H9 (cell line): ENCODE measurements at regions not wholly inside any gene's neighbourhood (a gene's known extent, or its start where the extent isn't known, plus 50 kb on each side); places are given as distances from the start of the nearest gene placed in this dataset.
"Not testable (repeated sequence)": the region's sequence is repeated elsewhere in the genome, so short reads cannot be mapped to it uniquely, and the experiment has no call there.

Experiments used
- DNase-seq: peaks from one replicate; pipeline ENCODE4 v3.0.0-alpha.2; 2017
- H2AFZ ChIP-seq: one replicate; pipeline ENCODE4 v1.6.1; 2013; ENCODE audit warnings: mild to moderate bottlenecking, low read length, control low read depth, moderate library complexity
- H2AK5ac ChIP-seq: 2 replicates; pipeline ENCODE4 v1.6.1; 2013; ENCODE audit warnings: low read length, control low read depth, mixed read lengths; ENCODE audit not compliant: insufficient read length
- H2BK120ac ChIP-seq: one replicate; pipeline ENCODE4 v1.6.1; 2013; ENCODE audit warnings: low read depth, mild to moderate bottlenecking, low read length, control low read depth, inconsistent platforms; ENCODE audit not compliant: poor library complexity, severe bottlenecking
- H2BK12ac ChIP-seq: 2 replicates; pipeline ENCODE4 v1.6.1; 2013; ENCODE audit warnings: low read length, control low read depth, mixed read lengths, low read depth; ENCODE audit not compliant: insufficient read length
- H2BK15ac ChIP-seq: 2 replicates; pipeline ENCODE4 v1.6.1; 2013; ENCODE audit warnings: low read depth, low read length, control low read depth
- H2BK20ac ChIP-seq: one replicate; pipeline ENCODE4 v1.6.1; 2013; ENCODE audit warnings: low read depth, mild to moderate bottlenecking, low read length, control low read depth, inconsistent platforms; ENCODE audit not compliant: poor library complexity, severe bottlenecking
- H2BK5ac ChIP-seq: 2 replicates; pipeline ENCODE4 v1.6.1; 2013; ENCODE audit warnings: low read length, control low read depth, mixed read lengths; ENCODE audit not compliant: insufficient read length
- H3K14ac ChIP-seq: 2 replicates; pipeline ENCODE4 v1.6.1; 2013; ENCODE audit warnings: low read length, control low read depth; ENCODE audit not compliant: insufficient read depth
- H3K18ac ChIP-seq: 2 replicates; pipeline ENCODE4 v1.6.1; 2013; ENCODE audit warnings: low read depth, mild to moderate bottlenecking, mixed read lengths, low read length, control low read depth; ENCODE audit not compliant: insufficient read length
- H3K23ac ChIP-seq: 2 replicates; pipeline ENCODE4 v1.6.1; 2013; ENCODE audit warnings: low read length, control low read depth, mixed read lengths, low read depth; ENCODE audit not compliant: insufficient read length
- H3K23me2 ChIP-seq: 2 replicates; pipeline ENCODE4 v1.6.1; 2013; ENCODE audit warnings: low read depth, mild to moderate bottlenecking, mixed read lengths, low read length, control low read depth; ENCODE audit not compliant: insufficient read length, poor library complexity, severe bottlenecking
- H3K27ac ChIP-seq: 2 replicates; pipeline ENCODE4 v1.5.1; 2013; ENCODE audit warnings: low read length, control low read depth, mixed read lengths, low read depth; ENCODE audit not compliant: insufficient read length
- H3K27me3 ChIP-seq: 2 replicates; pipeline ENCODE4 v1.6.1; 2013; ENCODE audit warnings: low read length, control low read depth, inconsistent platforms; ENCODE audit not compliant: insufficient read depth
- H3K4ac ChIP-seq: 2 replicates; pipeline ENCODE4 v1.6.1; 2013; ENCODE audit warnings: low read depth, mild to moderate bottlenecking, control low read depth, inconsistent platforms, low read length, moderate library complexity
- H3K4me1 ChIP-seq: 2 replicates; pipeline ENCODE4 v1.6.1; 2013; ENCODE audit warnings: low read length, control low read depth, inconsistent platforms; ENCODE audit not compliant: insufficient read depth
- H3K4me2 ChIP-seq: 2 replicates; pipeline ENCODE4 v1.6.1; 2013; ENCODE audit warnings: low read length, control low read depth, mixed read lengths; ENCODE audit not compliant: insufficient read length, insufficient read depth
- H3K56ac ChIP-seq: 2 replicates; pipeline ENCODE4 v1.6.1; 2013; ENCODE audit warnings: low read depth, mild to moderate bottlenecking, mixed read lengths, low read length, control low read depth; ENCODE audit not compliant: insufficient read length
- H3K79me1 ChIP-seq: 2 replicates; pipeline ENCODE4 v1.6.1; 2013; ENCODE audit warnings: low read depth, mild to moderate bottlenecking, moderate library complexity, low read length, control low read depth, inconsistent platforms; ENCODE audit not compliant: insufficient read depth, poor library complexity, severe bottlenecking
- H3K79me2 ChIP-seq: 2 replicates; pipeline ENCODE4 v1.6.1; 2013; ENCODE audit warnings: low read length, control low read depth, inconsistent platforms; ENCODE audit not compliant: insufficient read depth
- H3K9ac ChIP-seq: 2 replicates; pipeline ENCODE4 v1.6.1; 2013; ENCODE audit warnings: low read length, control low read depth, mixed read lengths; ENCODE audit not compliant: insufficient read length; ENCODE audit errors: extremely low read depth
- H3K9me3 ChIP-seq: one replicate; pipeline ENCODE4 v1.6.1; 2013; ENCODE audit warnings: low read depth, low read length, inconsistent platforms; ENCODE audit not compliant: control insufficient read depth
- H3T11ph ChIP-seq: one replicate; pipeline ENCODE4 v1.6.1; 2013; ENCODE audit warnings: mild to moderate bottlenecking, low read length, control low read depth, inconsistent platforms
- H4K20me1 ChIP-seq: one replicate; pipeline ENCODE4 v1.6.1; 2013; ENCODE audit not compliant: control insufficient read depth, insufficient read length, insufficient read depth
- H4K5ac ChIP-seq: 2 replicates; pipeline ENCODE4 v1.6.1; 2013; ENCODE audit warnings: low read depth, mild to moderate bottlenecking, mixed read lengths, low read length, control low read depth; ENCODE audit not compliant: insufficient read length
- H4K8ac ChIP-seq: replicated peaks from 2 replicates; pipeline ENCODE4 v1.6.1; 2013; ENCODE audit warnings: low read length, control low read depth, mixed read lengths, low read depth; ENCODE audit not compliant: insufficient read length
- H4K91ac ChIP-seq: 2 replicates; pipeline ENCODE4 v1.6.1; 2013; ENCODE audit warnings: low read depth, mild to moderate bottlenecking, moderate library complexity, mixed read lengths, low read length, control low read depth; ENCODE audit not compliant: insufficient read length
- H3K27ac Mint-ChIP-seq, 3 experiments: 2 replicates in 2 of 3; 3 replicates in 1 of 3; pipeline ENCODE4 v1.8.0; 2020 to 2021; ENCODE audit warnings: mixed read lengths in 3 of 3, mild to moderate bottlenecking in 1 of 3, moderate library complexity in 1 of 3
- H3K27me3 Mint-ChIP-seq: 2 replicates; pipeline ENCODE4 v1.8.0; 2021; ENCODE audit warnings: low read depth, mild to moderate bottlenecking, moderate library complexity, mixed read lengths
- H3K36me3 Mint-ChIP-seq, 3 experiments: 2 replicates in 2 of 3; 3 replicates in 1 of 3; pipeline ENCODE4 v1.8.0; 2020 to 2021; ENCODE audit warnings: low read depth in 3 of 3, mixed read lengths in 3 of 3; ENCODE audit not compliant: insufficient read depth in 1 of 3
- H3K4me1 Mint-ChIP-seq, 2 experiments: 2 replicates each; pipeline ENCODE4 v1.8.0; 2020; ENCODE audit warnings: mixed read lengths in 2 of 2
- H3K4me3 Mint-ChIP-seq, 2 experiments: 2 replicates in 1 of 2; 3 replicates in 1 of 2; pipeline ENCODE4 v1.8.0; 2020 to 2021; ENCODE audit warnings: mild to moderate bottlenecking in 2 of 2, mixed read lengths in 2 of 2, moderate library complexity in 1 of 2
- H3K9me3 Mint-ChIP-seq, 2 experiments: 2 replicates in 1 of 2; 3 replicates in 1 of 2; pipeline ENCODE4 v1.8.0; 2020; ENCODE audit warnings: mild to moderate bottlenecking in 2 of 2, mixed read lengths in 2 of 2, moderate library complexity in 1 of 2
- WGBS: extraction: QIAGEN DNeasy Blood & Tissue Kit; methylation state at CpG from one replicate; pipeline ENCODE4 v1.1.7; 2013; ENCODE audit warnings: missing lambda C conversion rate, low lambda C conversion rate, mixed read lengths; ENCODE audit not compliant: insufficient read length; ENCODE audit errors: extremely low coverage; 5-methylcytosine and 5-hydroxymethylcytosine counted together

GRCh38 chr1:83405789-83406188 is 593.1 kb downstream of the TTLL7 start:
- H3K27me3 ChIP-seq, H2AFZ ChIP-seq, H3T11ph ChIP-seq, H3K4me2 ChIP-seq, H3K9me3 ChIP-seq, H2AK5ac ChIP-seq, H4K91ac ChIP-seq, H3K9ac ChIP-seq, H3K36me3 Mint-ChIP-seq, H4K20me1 ChIP-seq, H3K18ac ChIP-seq, H3K14ac ChIP-seq, H3K23me2 ChIP-seq, H2BK120ac ChIP-seq, H3K23ac ChIP-seq, H3K4me3 Mint-ChIP-seq, DNase-seq, H3K27me3 Mint-ChIP-seq, H3K79me2 ChIP-seq, H4K5ac ChIP-seq, H2BK12ac ChIP-seq, H3K27ac ChIP-seq, H4K8ac ChIP-seq, H3K79me1 ChIP-seq, H3K27ac Mint-ChIP-seq, H3K4me1 ChIP-seq, H3K9me3 Mint-ChIP-seq, H2BK5ac ChIP-seq, H2BK20ac ChIP-seq, H3K4me1 Mint-ChIP-seq, H3K56ac ChIP-seq, H3K4ac ChIP-seq, H2BK15ac ChIP-seq: not testable (repeated sequence)
- no CpG with 5 or more reads among the region's 1 CpG for WGBS

GRCh38 chr1:83403500-83403899 is 595.4 kb downstream of the TTLL7 start:
- DNase-seq, H3K18ac ChIP-seq, H3K4me3 Mint-ChIP-seq, H2AFZ ChIP-seq, H4K91ac ChIP-seq, H3K23me2 ChIP-seq, H3K4ac ChIP-seq, H3K4me2 ChIP-seq, H4K20me1 ChIP-seq, H4K5ac ChIP-seq, H3K9me3 ChIP-seq, H3K56ac ChIP-seq, H3K9ac ChIP-seq, H2BK15ac ChIP-seq, H3K9me3 Mint-ChIP-seq, H3K27ac Mint-ChIP-seq, H2BK5ac ChIP-seq, H3K36me3 Mint-ChIP-seq, H3T11ph ChIP-seq, H2BK20ac ChIP-seq, H3K4me1 Mint-ChIP-seq, H2AK5ac ChIP-seq, H3K14ac ChIP-seq, H3K27me3 ChIP-seq, H3K79me2 ChIP-seq, H3K27me3 Mint-ChIP-seq, H4K8ac ChIP-seq, H2BK12ac ChIP-seq, H2BK120ac ChIP-seq, H3K27ac ChIP-seq, H3K4me1 ChIP-seq, H3K79me1 ChIP-seq, H3K23ac ChIP-seq: not testable (repeated sequence)
- WGBS = no CpG with 5 or more reads among the region's 7 CpGs
